Esophagus (tissue), 2 donors: ENCODE measurements at regions not wholly inside any gene's neighbourhood (a gene's known extent, or its start where the extent isn't known, plus 50 kb on each side); places are given as distances from the start of the nearest gene placed in this dataset.
"Not testable (repeated sequence)": the region's sequence is repeated elsewhere in the genome, so short reads cannot be mapped to it uniquely, and the experiment has no call there.

Source experiments
- H3K27ac ChIP-seq, 2 donors: one replicate each; pipeline ENCODE4 v1.5.1; 2013; ENCODE audit warnings: low read depth in 2 of 2, mild to moderate bottlenecking in 2 of 2, inconsistent platforms in 1 of 2, low read length in 1 of 2, moderate library complexity in 1 of 2
- H3K27me3 ChIP-seq, 2 donors: one replicate each; pipeline ENCODE4 v1.6.1; 2013; ENCODE audit warnings: low read length in 2 of 2, control low read depth in 1 of 2, mild to moderate bottlenecking in 1 of 2; ENCODE audit not compliant: insufficient read depth in 2 of 2, control insufficient read depth in 1 of 2
- H3K36me3 ChIP-seq, 2 donors: one replicate each; pipeline ENCODE4 v1.6.1; 2013; ENCODE audit warnings: low read length in 1 of 2; ENCODE audit not compliant: control insufficient read depth in 2 of 2, insufficient read depth in 2 of 2
- H3K4me1 ChIP-seq, 2 donors: one replicate each; pipeline ENCODE4 v1.6.1; 2013; ENCODE audit warnings: low read length in 1 of 2; ENCODE audit not compliant: control insufficient read depth in 2 of 2, insufficient read depth in 2 of 2
- H3K4me3 ChIP-seq, 2 donors: one replicate each; pipeline ENCODE4 v1.5.1; 2013; ENCODE audit warnings: low read length in 2 of 2, mild to moderate bottlenecking in 2 of 2, low read depth in 1 of 2, moderate library complexity in 1 of 2
- H3K9me3 ChIP-seq, 2 donors: one replicate each; pipeline ENCODE4 v1.6.1; 2013; ENCODE audit warnings: mild to moderate bottlenecking in 2 of 2, low read depth in 1 of 2, low read length in 1 of 2, moderate library complexity in 1 of 2; ENCODE audit not compliant: control insufficient read depth in 2 of 2, insufficient read depth in 1 of 2
- WGBS, 2 donors: extraction: QIAGEN DNeasy Blood & Tissue Kit; methylation state at CpG; one replicate each; pipeline ENCODE4 v1.1.7; 2013; 5-methylcytosine and 5-hydroxymethylcytosine counted together
- donor health status: healthy with polysubstance abuse.
- donor health status: Bipolar disorder and iron deficiency.

DNA sequence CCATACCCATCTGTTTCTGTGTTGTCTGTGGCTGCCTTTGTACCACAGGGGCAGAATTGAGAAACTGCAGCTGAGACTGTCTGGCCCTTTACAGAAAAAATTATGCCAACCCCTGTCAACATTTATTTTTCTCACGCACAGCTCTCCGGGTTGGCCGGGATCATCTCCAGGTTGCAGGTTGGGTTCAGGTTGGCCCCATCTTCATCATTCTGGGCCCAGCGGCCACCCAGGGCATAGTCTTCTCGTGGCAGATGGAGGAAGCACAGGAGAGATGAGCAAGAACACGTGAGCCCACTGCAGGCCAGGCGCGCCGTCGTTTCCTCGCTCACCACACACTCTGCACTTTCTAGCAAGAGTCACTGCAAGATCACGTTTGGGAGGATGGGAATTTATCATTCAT is 66.1 kb upstream of the SEC14L1 start:
- Histone ChIP-seq H3K4me1 (no peaks in the 10 kb centered on the region), H3K27me3 (no peaks in the 10 kb centered on the region), H3K27ac (no peak overlapping the region), H3K4me3 (no peak overlapping the region), H3K36me3 (no peaks in the 10 kb centered on the region), H3K9me3 (no peaks in the 10 kb centered on the region)
- 81 to 83% methylated on average over 12 of the region's 12 CpGs for WGBS, 2 donors

DNA sequence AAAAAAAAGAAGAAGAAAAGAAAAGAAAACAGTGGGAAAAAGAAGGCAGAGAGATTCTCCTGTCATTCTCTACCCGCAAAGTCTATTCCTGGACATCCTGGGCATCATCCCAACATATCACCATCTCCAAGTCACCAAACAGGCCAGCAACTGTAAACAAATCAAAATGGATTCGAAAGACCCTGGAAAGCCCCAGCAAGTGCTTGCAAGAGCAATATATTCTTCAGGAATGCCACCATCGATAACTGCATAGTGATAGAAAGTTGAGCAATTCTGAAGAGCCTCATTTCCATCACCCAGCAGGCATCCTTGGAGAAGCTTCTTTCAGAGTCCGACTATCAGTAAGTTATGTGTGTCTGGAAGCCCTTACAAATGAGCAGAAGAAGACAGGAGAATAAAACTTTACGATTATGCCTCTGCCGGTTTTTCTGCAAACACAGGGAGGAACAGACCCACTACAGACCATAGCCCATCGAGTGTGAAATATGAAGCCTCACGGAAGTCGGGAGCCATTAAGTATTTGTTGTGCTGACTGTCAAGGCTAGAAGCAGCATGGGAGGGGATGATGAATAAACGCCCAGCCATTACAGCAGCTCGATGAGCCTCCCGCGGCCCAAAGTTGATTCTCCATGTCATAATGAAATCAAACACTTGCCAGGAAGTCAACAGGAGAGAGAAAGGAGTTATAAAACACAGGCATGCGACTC is 64.5 kb upstream of the SEC14L1 start:
- H3K36me3 ChIP-seq, result no peaks in the 10 kb centered on the region
- no peak overlapping the region for H3K4me3 ChIP-seq
- H3K9me3 ChIP-seq, result no peaks in the 10 kb centered on the region
- no peaks in the 10 kb centered on the region for H3K4me1 ChIP-seq
- H3K27me3 ChIP-seq, result no peaks in the 10 kb centered on the region
- 26 to 29% methylated on average over 14 of the region's 14 CpGs for WGBS, 2 donors
- H3K27ac ChIP-seq, result no peak overlapping the region

DNA sequence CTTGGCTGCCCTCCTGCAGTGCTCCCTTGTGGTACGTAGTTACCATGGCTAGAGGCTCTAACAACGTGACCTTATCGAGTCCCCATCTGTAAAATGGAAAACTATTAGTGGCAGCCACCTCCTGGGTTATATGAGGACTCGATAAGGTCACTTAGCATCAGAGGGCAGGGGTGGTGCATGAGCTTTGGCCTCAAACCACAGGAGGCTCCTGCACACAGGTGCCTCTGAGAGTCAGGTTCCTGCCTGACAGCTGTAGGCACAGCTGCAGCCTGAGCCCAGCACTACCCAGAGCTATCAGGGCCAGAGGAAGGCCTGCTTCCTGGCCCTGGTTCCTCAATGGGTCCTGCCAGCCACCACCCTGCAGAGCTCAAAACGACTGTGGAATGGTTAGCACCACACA is 57.2 kb upstream of the SEC14L1 start:
- no peaks in the 10 kb centered on the region for H3K36me3 ChIP-seq
- no peak overlapping the region for H3K4me3 ChIP-seq
- no peaks in the 10 kb centered on the region for H3K27me3 ChIP-seq
- WGBS, 2 donors, result 68 to 72% methylated on average over 5 of the region's 5 CpGs
- no peak overlapping the region for H3K27ac ChIP-seq
- H3K9me3 ChIP-seq, result no peaks in the 10 kb centered on the region
- H3K4me1 ChIP-seq, result peaks cover 2 to 6% of the 10 kb centered on the region in 2 donors

DNA sequence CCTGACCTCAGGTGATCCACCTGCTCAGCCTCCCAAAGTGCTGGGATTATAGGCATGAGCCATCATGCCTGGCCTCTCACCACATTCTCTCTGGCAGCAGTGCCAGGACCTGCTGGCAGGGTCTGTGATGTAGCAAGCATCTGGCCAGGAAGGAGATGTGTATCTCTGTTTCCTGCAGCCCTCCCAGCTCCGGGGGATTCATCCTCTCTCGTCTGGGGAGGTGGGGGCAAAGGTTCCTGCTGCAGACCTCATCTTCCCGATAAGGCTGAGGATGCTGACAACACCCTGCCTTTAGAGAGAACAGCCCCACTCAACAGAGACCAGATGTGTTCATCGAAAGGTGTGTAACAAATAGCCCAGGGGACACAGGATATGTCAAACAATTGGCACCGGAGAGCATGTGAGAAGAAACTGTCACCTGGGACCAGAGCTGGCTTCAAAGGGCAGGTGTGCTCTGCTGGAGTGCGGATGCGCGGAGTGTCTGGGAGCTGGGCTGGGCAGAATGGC is 54.8 kb upstream of the SEC14L1 start:
- WGBS, 2 donors, result 46 to 47% methylated on average over 8 of the region's 8 CpGs
- H3K36me3 ChIP-seq, result no peaks in the 10 kb centered on the region
- no peaks in the 10 kb centered on the region for H3K9me3 ChIP-seq
- no peaks in the 10 kb centered on the region for H3K27me3 ChIP-seq
- no peak overlapping the region for H3K27ac ChIP-seq
- H3K4me3 ChIP-seq, result no peak overlapping the region
- H3K4me1 ChIP-seq, result peaks cover 2 to 9% of the 10 kb centered on the region in 2 donors

DNA sequence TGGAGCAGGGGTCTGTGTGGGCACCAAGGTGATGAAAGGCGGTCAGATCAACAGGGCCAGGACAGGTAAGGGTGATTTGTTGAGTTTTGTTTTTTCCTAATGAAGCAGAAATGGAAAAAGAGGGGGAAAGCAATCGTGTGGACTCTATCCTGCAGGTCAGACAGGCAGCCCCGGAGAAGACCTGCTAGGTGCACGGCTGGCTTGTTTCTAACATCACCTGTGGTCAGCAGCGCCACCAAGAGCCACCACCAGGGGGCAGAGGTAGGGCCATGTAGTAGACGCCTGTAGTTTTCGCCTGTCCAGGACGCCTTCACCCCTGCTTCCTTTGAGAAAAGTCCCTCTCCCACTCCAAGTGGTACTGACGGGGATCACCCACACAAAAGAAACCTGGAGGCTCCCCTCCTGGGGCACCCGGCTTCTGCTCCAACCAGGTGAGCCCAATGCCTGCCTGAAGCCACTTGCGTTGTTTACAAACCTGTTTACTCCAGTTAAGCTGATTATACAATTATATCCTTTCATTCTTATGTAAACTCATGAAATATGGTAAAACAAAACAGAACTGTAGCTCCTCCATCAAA is 54.2 kb upstream of the SEC14L1 start:
- WGBS, 2 donors, result 15 to 18% methylated on average over 11 of the region's 11 CpGs
- H3K27me3 ChIP-seq, result no peaks in the 10 kb centered on the region
- no peaks in the 10 kb centered on the region for H3K9me3 ChIP-seq
- no peak overlapping the region for H3K4me3 ChIP-seq
- H3K36me3 ChIP-seq, result peaks cover 0 to 3% of the 10 kb centered on the region in 2 donors
- no peak overlapping the region for H3K27ac ChIP-seq
- H3K4me1 ChIP-seq, result peaks cover 2 to 9% of the 10 kb centered on the region in 2 donors

DNA sequence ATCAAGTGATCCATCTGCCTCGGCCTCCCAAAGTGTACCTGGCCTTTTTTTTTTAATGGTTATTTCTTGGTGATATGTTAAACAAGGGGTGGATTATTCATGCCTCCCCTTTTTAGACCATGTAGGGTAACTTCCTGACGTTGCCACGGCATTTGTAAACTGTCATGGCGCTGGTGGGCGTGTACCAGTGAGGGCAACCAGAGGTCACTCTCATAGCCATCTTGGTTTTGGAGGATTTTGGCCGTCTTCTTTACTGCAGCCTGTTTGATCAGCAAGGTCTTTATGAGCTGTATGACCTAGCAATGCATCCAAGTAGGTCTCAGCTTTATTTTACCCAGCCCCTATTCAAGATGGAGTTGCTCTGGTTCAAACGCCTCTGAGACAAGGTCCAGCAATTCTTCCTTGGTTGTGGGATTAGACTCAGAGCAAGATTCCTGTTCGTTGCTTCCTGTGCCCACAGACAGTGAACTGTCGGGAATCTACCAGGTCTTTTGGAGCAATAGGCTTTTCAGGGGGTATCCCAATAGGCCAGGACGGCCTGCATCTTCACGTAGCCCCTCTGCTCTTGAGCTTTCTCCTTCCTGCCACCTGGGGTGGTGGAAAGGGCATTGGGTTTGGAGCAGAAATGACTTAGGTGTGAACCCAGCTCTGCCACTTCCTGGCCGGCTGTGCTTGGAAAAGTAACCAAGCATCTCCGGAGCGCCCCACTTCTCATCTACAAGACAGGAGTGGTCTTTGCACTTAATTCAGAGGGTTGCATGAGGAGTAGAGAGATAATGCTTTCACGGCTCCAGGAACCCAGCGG is 52.9 kb upstream of the SEC14L1 start:
- Histone ChIP-seq H3K27ac (peak overlapping the region; percentile 37 to 96), H3K4me3 (peak overlapping the region; percentile 82 to 93), H3K4me1 (peaks cover 2 to 9% of the 10 kb centered on the region in 2 donors)

DNA sequence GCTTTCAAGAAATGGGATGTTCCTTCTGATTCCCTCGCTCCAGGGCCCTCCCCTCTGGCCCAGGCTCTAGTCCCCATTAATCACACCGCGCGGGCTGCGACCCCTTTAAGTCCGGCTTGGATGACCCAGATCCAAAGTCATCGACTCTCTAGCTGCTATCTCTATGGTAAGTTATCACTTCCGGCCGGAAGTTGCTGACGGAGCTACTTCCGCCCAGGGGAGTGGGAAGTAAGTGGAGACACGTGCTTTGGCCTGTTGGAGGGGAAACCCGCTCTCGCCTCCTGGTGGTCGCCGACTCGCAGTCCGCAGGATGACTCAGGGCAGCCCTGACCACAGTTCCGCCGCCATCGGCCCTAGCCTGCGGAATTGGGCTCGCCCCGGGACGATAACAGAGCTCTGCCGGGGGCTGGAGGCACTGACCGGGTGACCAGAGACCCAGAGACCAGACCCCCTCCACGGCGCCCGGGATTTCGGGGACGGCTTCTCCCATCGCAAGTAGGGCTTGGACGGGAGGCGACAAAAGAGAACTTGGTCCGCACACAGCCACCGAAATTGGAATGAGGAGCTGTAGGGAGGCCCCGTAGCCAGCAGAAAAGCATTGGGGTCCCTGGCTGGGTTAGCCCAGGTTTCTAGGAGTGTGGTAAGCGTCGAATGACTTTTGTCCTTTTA is 52.2 kb upstream of the SEC14L1 start:
- H3K27me3 ChIP-seq, result no peaks in the 10 kb centered on the region
- WGBS, 2 donors, result 0% methylated on average over 40 of the region's 40 CpGs
- peaks cover 10 to 15% of the 10 kb centered on the region in 2 donors for H3K36me3 ChIP-seq
- no peaks in the 10 kb centered on the region for H3K9me3 ChIP-seq
- H3K4me1 ChIP-seq, result peaks cover 2 to 9% of the 10 kb centered on the region in 2 donors
- peak overlapping the region; percentile 82 to 93 for H3K4me3 ChIP-seq
- peak overlapping the region; percentile 81 to 96 for H3K27ac ChIP-seq

More for the DNA sequence above, 52.9 kb upstream of the SEC14L1 start:
- Histone ChIP-seq H3K36me3 (peaks cover 5 to 9% of the 10 kb centered on the region in 2 donors), H3K27me3 (no peaks in the 10 kb centered on the region), H3K9me3 (no peaks in the 10 kb centered on the region)
- 61 to 66% methylated on average over 16 of the region's 16 CpGs for WGBS, 2 donors

DNA sequence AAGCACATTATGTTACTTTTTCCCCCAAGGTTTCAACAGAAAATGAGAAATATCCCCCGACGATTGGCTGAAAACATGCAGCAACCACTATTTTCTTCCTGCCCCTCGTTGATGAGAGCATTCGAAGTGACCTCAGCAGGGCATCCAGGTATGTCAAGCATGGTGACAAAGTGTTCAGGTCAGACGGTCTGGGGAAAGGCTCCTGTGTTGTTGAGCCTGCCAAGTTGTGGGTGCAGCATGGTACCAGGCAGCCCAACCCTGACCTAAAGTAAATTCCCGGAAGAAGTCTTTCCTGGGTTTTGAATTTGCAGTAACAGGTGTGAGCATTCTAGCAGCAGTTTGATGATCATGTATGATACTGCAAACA is 51.7 kb upstream of the SEC14L1 start:
- Histone ChIP-seq H3K36me3 (peaks cover 12 to 15% of the 10 kb centered on the region in 2 donors), H3K4me1 (peaks cover 2 to 9% of the 10 kb centered on the region in 2 donors), H3K27ac (peak overlapping the region; percentile 81 to 96), H3K9me3 (no peaks in the 10 kb centered on the region), H3K4me3 (peak overlapping the region; percentile 82 to 93), H3K27me3 (no peaks in the 10 kb centered on the region)
- 2 to 3% methylated on average over 6 of the region's 6 CpGs for WGBS, 2 donors

DNA sequence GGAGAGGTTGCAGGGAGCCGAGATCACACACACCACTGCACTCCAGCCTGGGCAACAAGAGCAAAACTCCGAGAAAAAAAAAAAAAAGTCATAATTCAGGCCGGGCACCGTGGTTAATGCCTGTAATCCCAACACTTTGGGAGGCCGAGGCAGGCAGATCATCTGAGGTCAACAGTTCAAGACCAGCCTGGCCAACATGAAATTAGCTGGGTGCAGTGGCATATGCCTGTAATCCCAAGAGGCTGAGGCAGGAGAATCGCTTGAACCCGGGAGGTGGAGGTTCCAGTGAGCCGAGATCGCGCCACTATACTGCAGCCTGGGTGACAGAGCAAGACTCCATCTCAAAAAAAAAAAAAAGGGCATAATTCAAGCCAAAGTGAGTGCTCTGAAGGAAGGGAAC is 50.8 kb upstream of the SEC14L1 start:
- H3K4me1 ChIP-seq, H3K27ac ChIP-seq, H3K4me3 ChIP-seq, H3K27me3 ChIP-seq, H3K9me3 ChIP-seq: not testable (repeated sequence)
- 87 to 92% methylated on average over 10 of the region's 10 CpGs for WGBS, 2 donors
- H3K36me3 ChIP-seq, result peaks cover 15% of the 10 kb centered on the region in 2 donors
